Liver (tissue), 8 donors: ENCODE measurements at regions not wholly inside any gene's neighbourhood (a gene's known extent, or its start where the extent isn't known, plus 50 kb on each side); places are given as distances from the start of the nearest gene placed in this dataset.

Source experiments
- DNase-seq: peaks from one replicate; pipeline ENCODE4 v3.0.0-alpha.2; 2017; ENCODE audit warnings: low spot score
- H3K27ac ChIP-seq, 2 donors: one replicate each; pipeline ENCODE4 v1.7.0; 2013; ENCODE audit warnings: inconsistent platforms in 2 of 2, low read length in 2 of 2, control low read depth in 1 of 2, low read depth in 1 of 2, mild to moderate bottlenecking in 1 of 2
- H3K27me3 ChIP-seq, 4 donors: one replicate each; pipeline versions ENCODE4 v1.6.1 to v1.7.0; 2013; ENCODE audit warnings: low read length in 3 of 4, inconsistent platforms in 1 of 4, mild to moderate bottlenecking in 1 of 4, moderate library complexity in 1 of 4; ENCODE audit not compliant: control insufficient read depth in 4 of 4, insufficient read depth in 4 of 4
- H3K36me3 ChIP-seq, 4 donors: one replicate each; pipeline versions ENCODE4 v1.6.1 to v1.7.0; 2013; ENCODE audit warnings: low read length in 3 of 4, mild to moderate bottlenecking in 3 of 4, low read depth in 1 of 4, moderate library complexity in 1 of 4; ENCODE audit not compliant: control insufficient read depth in 4 of 4, insufficient read depth in 3 of 4
- H3K4me1 ChIP-seq, 4 donors: one replicate each; pipeline versions ENCODE4 v1.6.1 to v1.7.0; 2013; ENCODE audit warnings: low read length in 3 of 4, mild to moderate bottlenecking in 3 of 4, moderate library complexity in 1 of 4; ENCODE audit not compliant: control insufficient read depth in 4 of 4, insufficient read depth in 4 of 4
- H3K4me3 ChIP-seq, 3 donors: one replicate each; pipeline versions ENCODE4 v1.6.1 to v1.7.0; 2013; ENCODE audit warnings: low read length in 3 of 3, control low read depth in 1 of 3, low read depth in 1 of 3, mild to moderate bottlenecking in 1 of 3
- H3K9ac ChIP-seq, 2 donors: one replicate each; pipeline ENCODE4 v1.7.0; 2013; ENCODE audit warnings: low read length in 2 of 2, mild to moderate bottlenecking in 2 of 2, moderate library complexity in 2 of 2, control low read depth in 1 of 2, low read depth in 1 of 2
- H3K9me3 ChIP-seq, 4 donors: one replicate each; pipeline versions ENCODE4 v1.6.1 to v1.7.0; 2013; ENCODE audit warnings: low read length in 3 of 4; ENCODE audit not compliant: control insufficient read depth in 4 of 4
- CTCF ChIP-seq: fragments of 150-350 bp; IDR thresholded peaks from 2 replicates; pipeline ENCODE4 v1.5.1; 2017; ENCODE audit warnings: improper control_type of control experiment, low read depth, low read length; ENCODE audit not compliant: missing input control
- EGR1 ChIP-seq, 2 donors: IDR thresholded peaks; 2 replicates each; pipeline ENCODE4 v1.6.1; 2016 to 2018; ENCODE audit warnings: antibody characterized with exemption in 2 of 2, low read depth in 2 of 2
- FOXA2 ChIP-seq: IDR thresholded peaks from 2 replicates; pipeline ENCODE4 v1.6.1; 2016; ENCODE audit warnings: antibody characterized with exemption
- GABPA ChIP-seq, 2 donors: IDR thresholded peaks in 1 of 2; conservative IDR thresholded peaks in 1 of 2; 2 replicates each; pipeline ENCODE4 v1.6.1; 2016; ENCODE audit warnings: antibody characterized with exemption in 2 of 2, mild to moderate bottlenecking in 1 of 2, moderate library complexity in 1 of 2
- HNF4G ChIP-seq: IDR thresholded peaks from 2 replicates; pipeline ENCODE4 v1.6.1; 2016; ENCODE audit warnings: antibody characterized with exemption
- JUND ChIP-seq, 2 donors: IDR thresholded peaks; 2 replicates each; pipeline ENCODE4 v1.6.1; 2016; ENCODE audit warnings: antibody characterized with exemption in 2 of 2
- REST ChIP-seq: IDR thresholded peaks from 2 replicates; pipeline ENCODE4 v1.6.1; 2016; ENCODE audit warnings: antibody characterized with exemption, mild to moderate bottlenecking
- SP1 ChIP-seq: IDR thresholded peaks from 2 replicates; pipeline ENCODE4 v1.6.1; 2018; ENCODE audit warnings: antibody characterized with exemption, mild to moderate bottlenecking
- WGBS: extraction: QIAGEN DNeasy Blood & Tissue Kit; methylation state at CpG from one replicate; pipeline ENCODE4 v1.1.7; 2013; 5-methylcytosine and 5-hydroxymethylcytosine counted together
- donor health status: healthy.
- donor health status: healthy.
- donor health status: healthy.
- donor health status: healthy.
- donor health status: healthy.

DNA sequence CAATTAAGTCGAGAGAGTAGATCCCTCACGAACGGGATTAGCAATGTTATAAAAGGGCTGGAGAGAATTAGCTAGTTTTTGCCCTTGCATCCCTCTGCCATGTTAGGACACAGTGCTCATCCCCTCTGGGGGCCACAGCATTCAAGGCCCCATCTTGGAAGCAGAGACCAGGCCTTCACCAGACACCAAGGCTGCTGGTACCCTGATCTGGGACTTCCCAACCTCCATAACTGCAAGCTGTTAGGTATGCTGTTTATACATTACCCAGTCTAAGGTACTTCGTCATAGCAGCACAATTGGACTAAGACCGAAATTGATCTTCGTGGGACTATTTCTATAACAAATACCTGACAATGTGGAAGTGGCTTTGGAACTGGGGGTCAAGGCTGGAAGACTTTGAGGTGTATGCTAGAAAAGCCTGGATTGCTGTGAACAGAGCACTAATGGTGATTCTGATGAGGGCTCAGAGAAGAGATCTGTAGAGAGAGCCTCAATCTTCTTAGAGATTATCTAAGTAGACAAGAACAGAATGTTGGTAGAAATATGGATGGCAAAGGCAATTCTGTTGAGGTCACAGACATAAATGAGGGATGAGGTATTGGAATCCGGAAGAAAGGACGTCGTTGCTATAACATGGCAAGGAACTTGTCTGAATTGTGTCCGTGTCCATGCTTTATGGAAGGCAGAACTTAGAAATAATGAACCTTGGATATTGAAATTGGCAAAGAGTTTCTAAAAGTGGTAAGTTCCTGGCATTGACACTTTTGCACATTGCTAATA, 83.8 kb upstream of the KIF26B start:
- Histone ChIP-seq H3K9ac (no peak overlapping the region), H3K4me3 (no peak overlapping the region)

GRCh38 chr1:245067257-245067656, 87.5 kb upstream of the KIF26B start:
- Histone ChIP-seq H3K9me3 (no peaks in the 10 kb centered on the region), H3K4me3 (no peak overlapping the region), H3K27ac (no peak overlapping the region), H3K9ac (no peak overlapping the region), H3K27me3 (no peaks in the 10 kb centered on the region), H3K4me1 (peaks cover 0 to 4% (median 1%) of the 10 kb centered on the region in 4 donors), H3K36me3 (no peaks in the 10 kb centered on the region)
- 95% methylated on average over 5 of the region's 5 CpGs for WGBS
- TF ChIP-seq REST (no peak), FOXA2 (no peak), HNF4G (no peak), CTCF (no peak), JUND (IDR thresholded peaks at IDR 0.05) (no peak), EGR1 (IDR thresholded peaks at IDR 0.05; ENCODE audit: low read depth in 2 of 2) (no peak)
- DNase-seq: no peak

More for the DNA sequence above, 83.8 kb upstream of the KIF26B start:
- WGBS: 94% methylated on average over 10 of the region's 10 CpGs
- no peak for TF ChIP-seq GABPA (IDR thresholded peaks at IDR 0.05 in 1 of 2, conservative IDR thresholded peaks at IDR 0.05 in 1 of 2)
- TF ChIP-seq SP1: no peak
- TF ChIP-seq CTCF: no peak
- DNase-seq: no peak
- no peaks in the 10 kb centered on the region for H3K9me3 ChIP-seq
- H3K27me3 ChIP-seq: no peaks in the 10 kb centered on the region
- no peaks in the 10 kb centered on the region for H3K36me3 ChIP-seq
- no peaks in the 10 kb centered on the region for H3K4me1 ChIP-seq
- H3K27ac ChIP-seq: no peak overlapping the region
